ENCODE measurements at regions not wholly inside any gene's neighbourhood (a gene's known extent, or its start where the extent isn't known, plus 50 kb on each side); places are given as distances from the start of the nearest gene placed in this dataset.

GRCh38 chr18:34042423-34043146, 182.1 kb downstream of the NOL4 start:
- Histone ChIP-seq H3K27me3 (ENCODE audit: insufficient read depth, low read length, poor library complexity) (no peaks in the 10 kb centered on the region), H3K36me3 (ENCODE audit: control insufficient read depth, insufficient read depth, low read length) (no peaks in the 10 kb centered on the region), H3K56ac (ENCODE audit: low read length) (no peak overlapping the region), H3K23ac (ENCODE audit: low read length) (no peak overlapping the region), H3K79me2 (ENCODE audit: control insufficient read depth, insufficient read depth, low read length) (no peaks in the 10 kb centered on the region), H4K8ac (ENCODE audit: low read depth, low read length) (no peak overlapping the region), H2AK5ac (ENCODE audit: low read length) (no peak overlapping the region), H2BK120ac (ENCODE audit: low read depth, low read length) (no peak overlapping the region), H2BK5ac (ENCODE audit: low read length) (no peak overlapping the region), H3K18ac (ENCODE audit: low read length) (no peak overlapping the region), H2BK15ac (replicated peaks; ENCODE audit: low read depth) (no peak overlapping the region), H3K4me2 (ENCODE audit: low read length) (no peak overlapping the region), H3K4ac (ENCODE audit: low read depth, low read length) (no peak overlapping the region), H3K4me3 (ENCODE audit: low read length) (no peak overlapping the region), H3K9ac (ENCODE audit: low read length) (no peak overlapping the region), H3K4me1 (ENCODE audit: control insufficient read depth, low read depth, low read length) (no peaks in the 10 kb centered on the region), H3K27ac (ENCODE audit: low read depth, low read length) (no peak overlapping the region), H3K79me1 (ENCODE audit: low read length) (no peaks in the 10 kb centered on the region), H4K5ac (ENCODE audit: low read length) (no peak overlapping the region)
- no peak for DNase-seq
- WGBS (ENCODE audit: extremely low coverage, insufficient coverage, low lambda C conversion rate): no CpG with 5 or more reads among the region's 4 CpGs

DNA sequence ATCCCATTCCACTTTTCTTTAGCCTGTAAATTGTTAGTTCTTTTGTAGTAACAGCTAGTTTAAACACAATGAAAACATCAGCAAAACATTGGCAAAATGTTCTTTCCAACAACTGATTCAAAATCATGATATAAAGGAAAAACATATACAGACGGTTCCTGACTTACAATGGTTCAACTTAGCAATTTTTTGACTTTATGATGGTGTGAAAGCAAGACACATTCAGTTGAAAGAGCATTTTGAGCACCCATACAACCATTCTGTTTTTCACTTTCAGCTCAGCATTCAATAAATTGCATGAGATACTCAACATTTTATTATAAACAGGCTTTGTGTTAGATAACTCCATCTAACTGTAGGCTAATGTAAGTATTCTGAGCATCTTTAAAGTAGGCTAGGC, 185.1 kb downstream of the NOL4 start:
- Histone ChIP-seq H2BK15ac (replicated peaks; ENCODE audit: low read depth) (no peak overlapping the region), H3K18ac (ENCODE audit: low read length) (no peak overlapping the region), H3K9ac (ENCODE audit: low read length) (no peak overlapping the region), H3K27me3 (ENCODE audit: insufficient read depth, low read length, poor library complexity) (no peaks in the 10 kb centered on the region), H2AK5ac (ENCODE audit: low read length) (no peak overlapping the region), H3K36me3 (ENCODE audit: control insufficient read depth, insufficient read depth, low read length) (no peaks in the 10 kb centered on the region), H2BK120ac (ENCODE audit: low read depth, low read length) (no peak overlapping the region), H4K8ac (ENCODE audit: low read depth, low read length) (no peak overlapping the region), H4K5ac (ENCODE audit: low read length) (no peak overlapping the region), H3K27ac (ENCODE audit: low read depth, low read length) (no peak overlapping the region), H3K56ac (ENCODE audit: low read length) (no peak overlapping the region), H3K4me1 (ENCODE audit: control insufficient read depth, low read depth, low read length) (no peaks in the 10 kb centered on the region), H3K4me2 (ENCODE audit: low read length) (no peak overlapping the region), H3K4ac (ENCODE audit: low read depth, low read length) (no peak overlapping the region), H3K79me1 (ENCODE audit: low read length) (no peaks in the 10 kb centered on the region), H3K4me3 (ENCODE audit: low read length) (no peak overlapping the region), H2BK5ac (ENCODE audit: low read length) (no peak overlapping the region), H3K23ac (ENCODE audit: low read length) (no peak overlapping the region), H3K79me2 (ENCODE audit: control insufficient read depth, insufficient read depth, low read length) (no peaks in the 10 kb centered on the region)
- DNase-seq: no peak
- WGBS (ENCODE audit: extremely low coverage, insufficient coverage, low lambda C conversion rate): no CpG with 5 or more reads among the region's 1 CpG

DNA sequence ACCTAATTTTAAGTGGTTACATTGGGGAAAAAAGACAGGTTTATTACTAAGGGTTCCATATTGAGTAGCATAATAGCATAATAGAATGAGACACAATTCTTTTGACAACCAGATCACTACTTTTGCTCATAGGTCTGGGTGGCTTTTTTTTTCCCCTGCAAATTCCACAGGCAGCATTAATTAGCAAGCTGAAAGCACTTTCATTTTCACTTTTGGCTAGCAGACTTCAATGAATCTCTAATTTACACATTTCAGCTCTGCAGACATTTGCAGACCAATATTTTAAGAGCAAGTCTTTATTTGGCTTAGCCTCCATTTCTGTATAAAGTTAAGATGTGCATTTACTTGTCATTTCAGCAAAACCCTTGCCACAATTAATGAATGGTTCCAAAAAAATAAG, 185.5 kb downstream of the NOL4 start:
- H4K8ac ChIP-seq (ENCODE audit: low read depth, low read length): no peak overlapping the region
- DNase-seq: peak; percentile 4

GRCh38 chr18:34038086-34038485, 186.6 kb downstream of the NOL4 start:
- Histone ChIP-seq H4K8ac (ENCODE audit: low read depth, low read length) (no peak overlapping the region), H3K9ac (ENCODE audit: low read length) (no peak overlapping the region), H2BK120ac (ENCODE audit: low read depth, low read length) (no peak overlapping the region), H3K4me2 (ENCODE audit: low read length) (no peak overlapping the region), H2BK5ac (ENCODE audit: low read length) (no peak overlapping the region), H3K4ac (ENCODE audit: low read depth, low read length) (no peak overlapping the region), H3K27me3 (ENCODE audit: insufficient read depth, low read length, poor library complexity) (no peaks in the 10 kb centered on the region), H3K23ac (ENCODE audit: low read length) (no peak overlapping the region), H3K36me3 (ENCODE audit: control insufficient read depth, insufficient read depth, low read length) (no peaks in the 10 kb centered on the region), H2BK15ac (replicated peaks; ENCODE audit: low read depth) (no peak overlapping the region), H3K56ac (ENCODE audit: low read length) (no peak overlapping the region), H3K18ac (ENCODE audit: low read length) (no peak overlapping the region), H2AK5ac (ENCODE audit: low read length) (no peak overlapping the region), H3K4me3 (ENCODE audit: low read length) (no peak overlapping the region), H3K79me2 (ENCODE audit: control insufficient read depth, insufficient read depth, low read length) (no peaks in the 10 kb centered on the region), H3K79me1 (ENCODE audit: low read length) (no peaks in the 10 kb centered on the region), H3K4me1 (ENCODE audit: control insufficient read depth, low read depth, low read length) (no peaks in the 10 kb centered on the region), H3K27ac (ENCODE audit: low read depth, low read length) (no peak overlapping the region), H4K5ac (ENCODE audit: low read length) (no peak overlapping the region)
- no peak for DNase-seq

More for the DNA sequence above, 185.5 kb downstream of the NOL4 start:
- Histone ChIP-seq H2AK5ac (ENCODE audit: low read length) (no peak overlapping the region), H2BK120ac (ENCODE audit: low read depth, low read length) (no peak overlapping the region), H3K4ac (ENCODE audit: low read depth, low read length) (no peak overlapping the region), H3K18ac (ENCODE audit: low read length) (no peak overlapping the region), H3K27ac (ENCODE audit: low read depth, low read length) (no peak overlapping the region), H3K56ac (ENCODE audit: low read length) (no peak overlapping the region), H3K79me1 (ENCODE audit: low read length) (no peaks in the 10 kb centered on the region), H3K79me2 (ENCODE audit: control insufficient read depth, insufficient read depth, low read length) (no peaks in the 10 kb centered on the region), H3K27me3 (ENCODE audit: insufficient read depth, low read length, poor library complexity) (no peaks in the 10 kb centered on the region), H3K4me3 (ENCODE audit: low read length) (no peak overlapping the region), H4K5ac (ENCODE audit: low read length) (no peak overlapping the region), H2BK15ac (replicated peaks; ENCODE audit: low read depth) (no peak overlapping the region), H3K9ac (ENCODE audit: low read length) (no peak overlapping the region), H3K36me3 (ENCODE audit: control insufficient read depth, insufficient read depth, low read length) (no peaks in the 10 kb centered on the region), H2BK5ac (ENCODE audit: low read length) (no peak overlapping the region), H3K23ac (ENCODE audit: low read length) (no peak overlapping the region), H3K4me1 (ENCODE audit: control insufficient read depth, low read depth, low read length) (no peaks in the 10 kb centered on the region), H3K4me2 (ENCODE audit: low read length) (no peak overlapping the region)

DNA sequence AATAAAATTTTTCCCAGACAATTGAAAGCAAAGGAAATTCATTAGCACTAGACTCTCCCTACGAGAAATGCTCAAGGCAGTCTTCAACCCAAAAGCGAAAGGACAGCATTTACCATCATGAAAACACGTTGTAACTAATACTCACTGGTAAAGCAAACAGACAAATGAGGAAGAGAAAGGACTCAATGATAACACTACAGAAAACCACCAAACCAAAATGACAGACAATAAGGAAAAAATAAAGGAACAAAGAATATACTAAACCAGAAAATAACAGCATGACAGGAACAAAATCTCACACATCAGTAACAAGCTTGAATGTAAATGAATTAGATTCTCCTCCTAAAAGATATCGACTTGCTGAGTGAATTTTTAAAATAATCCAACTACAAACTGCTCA, 190.7 kb downstream of the NOL4 start:
- no peak overlapping the region for H2BK5ac ChIP-seq (ENCODE audit: low read length)
- H3K79me1 ChIP-seq (ENCODE audit: low read length): no peaks in the 10 kb centered on the region
- H4K8ac ChIP-seq (ENCODE audit: low read depth, low read length): no peak overlapping the region
- H3K36me3 ChIP-seq (ENCODE audit: control insufficient read depth, insufficient read depth, low read length): no peaks in the 10 kb centered on the region
- H3K18ac ChIP-seq (ENCODE audit: low read length): no peak overlapping the region
- H3K27ac ChIP-seq (ENCODE audit: low read depth, low read length): no peak overlapping the region
- no peak overlapping the region for H3K4ac ChIP-seq (ENCODE audit: low read depth, low read length)
- no peak overlapping the region for H3K56ac ChIP-seq (ENCODE audit: low read length)
- no peaks in the 10 kb centered on the region for H3K4me1 ChIP-seq (ENCODE audit: control insufficient read depth, low read depth, low read length)
- H3K4me3 ChIP-seq (ENCODE audit: low read length): no peak overlapping the region
- no peak overlapping the region for H2AK5ac ChIP-seq (ENCODE audit: low read length)
- no peak overlapping the region for H3K4me2 ChIP-seq (ENCODE audit: low read length)
- no peaks in the 10 kb centered on the region for H3K27me3 ChIP-seq (ENCODE audit: insufficient read depth, low read length, poor library complexity)
- WGBS (ENCODE audit: extremely low coverage, insufficient coverage, low lambda C conversion rate): no CpG with 5 or more reads among the region's 4 CpGs
- no peak overlapping the region for H4K5ac ChIP-seq (ENCODE audit: low read length)
- no peak for DNase-seq
- H2BK120ac ChIP-seq (ENCODE audit: low read depth, low read length): no peak overlapping the region
- H3K79me2 ChIP-seq (ENCODE audit: control insufficient read depth, insufficient read depth, low read length): no peaks in the 10 kb centered on the region
- H3K23ac ChIP-seq (ENCODE audit: low read length): no peak overlapping the region
- H3K9ac ChIP-seq (ENCODE audit: low read length): no peak overlapping the region
- no peak overlapping the region for H2BK15ac ChIP-seq (replicated peaks; ENCODE audit: low read depth)

GRCh38 chr18:34031810-34032209, 192.9 kb downstream of the NOL4 start:
- Histone ChIP-seq H2BK15ac (replicated peaks; ENCODE audit: low read depth) (no peak overlapping the region), H3K4ac (ENCODE audit: low read depth, low read length) (no peak overlapping the region), H3K36me3 (ENCODE audit: control insufficient read depth, insufficient read depth, low read length) (no peaks in the 10 kb centered on the region), H3K9ac (ENCODE audit: low read length) (no peak overlapping the region), H3K23ac (ENCODE audit: low read length) (no peak overlapping the region), H3K4me1 (ENCODE audit: control insufficient read depth, low read depth, low read length) (no peaks in the 10 kb centered on the region), H3K56ac (ENCODE audit: low read length) (no peak overlapping the region), H3K79me2 (ENCODE audit: control insufficient read depth, insufficient read depth, low read length) (no peaks in the 10 kb centered on the region), H3K27ac (ENCODE audit: low read depth, low read length) (no peak overlapping the region), H3K27me3 (ENCODE audit: insufficient read depth, low read length, poor library complexity) (no peaks in the 10 kb centered on the region), H3K18ac (ENCODE audit: low read length) (no peak overlapping the region), H3K4me3 (ENCODE audit: low read length) (no peak overlapping the region), H4K8ac (ENCODE audit: low read depth, low read length) (no peak overlapping the region), H3K4me2 (ENCODE audit: low read length) (no peak overlapping the region), H2BK5ac (ENCODE audit: low read length) (no peak overlapping the region), H4K5ac (ENCODE audit: low read length) (no peak overlapping the region), H2AK5ac (ENCODE audit: low read length) (no peak overlapping the region), H3K79me1 (ENCODE audit: low read length) (no peaks in the 10 kb centered on the region), H2BK120ac (ENCODE audit: low read depth, low read length) (no peak overlapping the region)
- WGBS (ENCODE audit: extremely low coverage, insufficient coverage, low lambda C conversion rate): no CpG with 5 or more reads among the region's 3 CpGs
- DNase-seq: peak; percentile 15

Measured in mesendoderm (in vitro differentiated cells).